Esophagus mucosa (tissue), 1 donor: ENCODE measurements at regions not wholly inside any gene's neighbourhood (a gene's known extent, or its start where the extent isn't known, plus 50 kb on each side); places are given as distances from the start of the nearest gene placed in this dataset.
"Not testable (repeated sequence)": the region's sequence is repeated elsewhere in the genome, so short reads cannot be mapped to it uniquely, and the experiment has no call there.

ENCODE experiments used
- ATAC-seq: fragments of 200-7000 bp; cut with Tn5 transposase; one replicate; pipeline ENCODE4 v1.9.1; 2020
- donor health status: DM: yes; HTN: yes; CAD: no.

DNA sequence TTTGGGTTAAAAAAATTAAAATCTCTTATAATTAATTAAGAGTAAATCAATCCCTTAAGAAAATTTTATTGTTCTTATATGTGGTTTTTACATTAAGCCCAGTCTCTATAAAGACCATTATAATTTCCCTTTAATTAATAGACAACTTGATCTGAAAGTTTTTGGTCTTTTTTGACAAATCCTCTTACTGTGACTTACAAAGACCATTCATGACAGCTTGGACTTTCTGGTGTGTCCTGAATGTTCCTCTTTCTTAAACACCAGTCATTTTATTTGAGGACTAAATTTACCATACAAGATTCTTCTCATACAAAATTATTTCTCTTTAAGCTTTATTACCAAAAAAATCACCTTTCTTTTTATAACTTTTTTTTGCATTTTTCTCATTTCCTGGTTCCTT lies 368.3 kb downstream of the ADGRD1 start:
- ATAC-seq, result no peak

DNA sequence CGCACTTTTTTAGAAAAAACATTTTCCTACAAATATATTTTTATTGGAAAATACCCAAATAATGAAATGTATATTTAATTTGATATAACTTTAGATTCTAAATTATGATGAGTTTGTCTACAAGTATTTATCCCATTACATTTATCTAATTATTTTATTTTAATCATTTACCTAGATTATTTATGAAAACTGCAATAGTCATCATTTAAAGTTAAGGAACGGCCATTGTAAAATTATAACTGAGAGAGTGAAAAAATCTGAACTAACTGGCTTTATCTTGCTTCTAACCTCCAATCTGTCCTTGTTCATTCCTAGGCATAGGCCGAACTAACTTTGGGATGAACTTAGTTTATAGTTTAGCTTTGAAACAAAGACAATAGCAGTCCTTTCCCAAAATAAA lies 368.8 kb downstream of the ADGRD1 start:
- ATAC-seq, result not testable (repeated sequence)

DNA sequence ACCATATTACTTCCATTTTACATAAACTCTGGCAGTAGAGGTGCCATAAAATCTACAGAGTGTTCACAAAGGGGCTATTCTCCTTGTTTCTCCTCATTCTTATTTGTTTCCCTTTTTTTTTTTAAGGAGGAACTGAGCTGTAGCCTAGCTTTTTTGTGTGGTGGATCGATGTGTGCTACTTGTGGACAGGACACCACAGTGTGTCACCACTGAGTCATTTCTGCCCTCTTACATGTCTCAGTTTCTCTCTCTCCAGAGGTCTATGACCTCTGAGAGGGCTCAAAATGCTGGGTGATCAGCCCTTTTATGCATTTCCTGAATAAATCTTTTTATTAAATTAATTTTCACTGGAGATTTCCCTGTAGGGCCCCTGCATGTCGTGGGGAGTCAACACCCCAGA lies 370.2 kb downstream of the ADGRD1 start:
- ATAC-seq, result no peak

DNA sequence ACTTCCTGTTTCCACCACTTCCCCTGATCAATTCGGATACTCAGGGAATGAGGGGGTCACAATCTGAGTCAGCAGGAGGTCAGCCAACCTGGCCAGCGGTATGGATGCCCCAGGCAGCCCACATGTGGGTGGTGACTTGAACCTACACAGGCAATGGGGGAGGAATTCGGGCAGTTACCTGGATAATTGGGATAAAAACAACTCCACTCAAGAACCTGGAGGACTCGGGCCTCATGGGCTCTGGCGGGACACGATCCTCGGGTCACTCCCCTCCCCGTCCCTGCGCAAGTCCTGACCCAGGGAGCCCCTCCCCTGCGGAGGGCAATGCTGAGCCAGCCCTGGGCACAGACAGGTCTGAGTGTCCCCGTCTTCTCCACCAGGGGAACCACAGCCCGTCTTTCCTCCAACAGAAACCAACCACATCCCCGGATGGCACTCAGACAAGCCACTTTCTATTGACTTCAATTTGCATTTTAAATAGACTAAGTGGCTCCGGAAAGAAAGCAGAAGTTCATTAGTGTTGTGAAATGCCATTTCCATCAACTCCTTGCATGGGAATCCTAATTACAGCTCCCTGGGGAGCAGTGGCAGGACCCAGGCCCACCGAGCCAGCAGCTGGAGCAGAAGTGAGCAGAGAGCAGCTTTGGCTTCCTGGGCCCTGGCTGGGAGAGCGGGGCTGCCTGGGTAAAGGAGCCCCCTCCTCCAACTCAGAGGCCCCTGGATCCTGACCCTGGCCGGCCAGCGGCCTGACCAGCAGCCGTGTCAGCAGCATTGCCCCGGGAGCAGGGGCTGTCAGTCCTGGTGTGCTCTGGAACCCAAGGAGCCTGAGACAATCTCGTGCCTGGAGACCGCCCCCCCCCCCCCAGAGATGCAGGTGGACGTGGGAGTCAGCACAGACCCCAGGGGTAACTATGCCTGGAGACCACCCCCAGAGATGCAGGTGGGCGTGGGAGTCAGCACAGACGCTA lies 374.1 kb downstream of the ADGRD1 start:
- no peak for ATAC-seq

DNA sequence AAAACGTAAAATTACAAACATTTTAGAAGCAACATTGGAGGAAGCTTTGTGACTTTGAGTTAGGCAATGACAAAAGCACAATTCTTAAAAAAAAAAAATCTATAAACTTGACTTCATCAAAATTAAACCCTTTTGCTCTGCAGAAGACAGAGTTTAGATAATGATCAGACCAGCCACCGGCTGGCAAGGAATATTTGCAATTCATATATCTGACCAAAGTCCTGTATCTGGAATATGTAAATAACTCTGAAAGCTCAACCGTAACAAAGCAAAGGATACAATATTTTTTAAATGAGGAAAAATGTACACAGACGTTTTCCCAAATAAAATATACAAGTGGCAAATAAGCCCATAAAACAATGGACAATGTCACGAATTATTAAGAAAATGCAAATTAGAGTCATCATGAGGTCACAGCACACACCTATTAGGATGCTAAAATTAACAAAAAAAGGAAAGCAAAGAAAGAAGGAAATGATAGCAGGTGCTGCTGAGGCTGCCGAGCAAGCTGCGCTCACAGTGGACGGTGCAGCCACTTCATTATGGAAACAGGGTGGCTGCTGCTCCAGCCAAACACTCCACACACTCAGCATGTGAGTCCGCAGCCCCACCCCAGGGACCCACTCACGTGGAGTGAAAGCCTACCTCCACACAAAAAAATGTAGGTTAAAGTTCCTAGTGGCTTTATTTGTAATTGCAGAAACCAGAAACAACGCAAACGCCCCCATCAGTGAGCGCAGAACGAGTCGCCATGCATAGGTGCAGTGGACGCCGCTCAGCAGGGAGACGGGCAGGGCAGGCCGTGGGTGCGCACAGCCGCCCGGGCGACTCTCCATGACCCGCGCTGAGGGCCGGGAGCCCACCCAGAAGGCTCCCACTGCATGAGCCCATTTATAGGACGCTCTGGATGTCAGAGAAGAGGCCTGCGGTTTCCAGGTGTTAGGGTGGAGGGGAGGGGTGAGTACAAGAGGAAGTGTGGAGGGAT lies 375.4 kb downstream of the ADGRD1 start:
- ATAC-seq, result not testable (repeated sequence)

DNA sequence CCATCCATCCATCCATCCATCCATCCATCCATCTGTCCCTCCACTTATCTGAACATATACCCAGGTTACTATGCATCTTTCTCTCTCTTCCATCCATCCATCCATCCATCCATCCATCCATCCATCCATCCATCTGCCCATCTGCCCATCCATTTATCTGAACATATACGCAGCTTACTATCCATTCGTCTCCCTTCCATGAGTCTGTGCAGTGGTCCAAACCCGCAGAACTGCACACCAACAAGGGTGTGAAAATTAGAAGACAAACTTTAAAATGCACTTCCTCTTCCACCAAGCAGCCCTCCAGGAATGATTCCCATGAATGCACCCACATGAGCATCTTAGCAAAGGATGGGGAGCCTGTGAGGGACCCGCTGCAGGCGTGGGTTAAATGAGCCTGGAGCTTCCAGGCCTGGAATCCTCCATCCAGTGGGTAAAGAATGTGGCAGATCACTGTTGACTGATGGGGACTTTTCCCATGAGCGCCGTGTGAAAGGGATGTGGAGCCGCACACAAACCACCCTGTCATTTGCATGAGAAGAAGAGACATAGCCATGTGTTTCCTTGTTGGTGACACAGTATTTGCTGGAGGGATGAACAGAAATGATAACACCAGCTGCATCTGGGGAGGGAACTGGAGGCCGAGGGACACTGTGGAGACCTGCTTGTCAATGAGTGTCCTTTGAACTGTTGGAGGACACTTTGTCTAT lies 376.6 kb downstream of the ADGRD1 start:
- no peak for ATAC-seq

DNA sequence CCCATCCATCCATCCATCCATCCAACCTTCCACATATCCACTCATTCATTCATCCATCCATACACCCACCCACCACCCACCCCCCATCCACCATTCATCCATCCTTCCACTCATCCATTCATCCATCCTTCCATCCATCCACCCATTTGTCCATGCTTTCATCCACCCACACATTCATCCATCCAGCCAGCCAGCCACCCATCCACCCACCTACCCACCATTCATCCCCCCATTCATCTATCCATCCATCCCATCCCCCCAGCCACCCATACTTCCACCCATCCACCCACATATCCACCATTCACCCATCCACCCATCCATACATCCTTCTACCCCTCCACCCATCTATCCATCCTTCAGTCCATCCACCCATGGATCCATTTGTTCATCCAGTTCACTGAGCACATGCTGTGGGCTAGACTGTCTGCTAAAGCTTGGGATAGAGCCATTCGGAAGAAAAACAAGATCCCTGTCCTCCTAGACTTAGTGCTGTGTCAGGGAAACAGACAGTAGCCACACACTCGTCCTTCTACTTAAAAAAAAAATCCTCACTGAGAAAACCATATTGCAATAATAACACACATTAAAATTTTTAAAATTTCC lies 377.5 kb downstream of the ADGRD1 start:
- ATAC-seq, result no peak

DNA sequence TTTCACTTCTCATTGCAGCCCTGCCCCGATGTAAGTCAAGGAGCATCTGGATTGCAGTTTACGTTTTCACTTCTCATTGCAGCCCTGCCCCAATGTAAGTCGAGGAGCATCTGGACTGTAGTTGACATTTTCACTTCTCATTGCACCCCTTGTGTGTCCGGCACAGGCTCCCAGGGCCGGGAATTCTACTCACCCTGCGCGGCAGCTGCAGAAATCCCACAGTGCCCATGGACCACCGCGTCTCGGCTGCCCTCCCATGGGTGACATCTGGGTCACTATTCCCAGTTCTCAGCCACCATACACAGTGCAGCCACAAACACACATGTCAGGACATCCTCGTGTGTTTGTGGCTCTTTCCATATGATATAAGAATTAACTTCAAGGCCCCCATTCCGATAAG lies 378.5 kb downstream of the ADGRD1 start:
- ATAC-seq, result no peak

DNA sequence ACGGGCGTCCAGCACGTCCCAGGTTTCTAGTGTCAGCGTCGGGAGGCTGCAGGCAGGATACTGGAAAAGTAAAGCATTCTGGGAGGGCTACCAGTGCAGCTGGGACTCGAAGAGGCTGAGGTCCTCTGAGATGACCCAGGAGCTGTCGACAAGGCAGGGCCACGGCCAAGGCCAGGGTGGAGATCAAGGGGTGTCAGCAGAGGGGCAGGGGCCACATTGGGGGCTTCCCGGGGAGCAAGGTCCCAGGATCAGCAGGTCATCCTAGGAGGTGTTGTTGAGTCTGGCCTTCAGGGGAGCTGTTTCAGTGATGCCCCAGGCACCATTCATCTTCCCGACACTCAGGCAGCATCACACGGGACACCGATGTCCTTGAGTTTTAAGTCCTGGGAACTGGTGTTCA lies 377.8 kb upstream of the SFSWAP start:
- ATAC-seq, result no peak

DNA sequence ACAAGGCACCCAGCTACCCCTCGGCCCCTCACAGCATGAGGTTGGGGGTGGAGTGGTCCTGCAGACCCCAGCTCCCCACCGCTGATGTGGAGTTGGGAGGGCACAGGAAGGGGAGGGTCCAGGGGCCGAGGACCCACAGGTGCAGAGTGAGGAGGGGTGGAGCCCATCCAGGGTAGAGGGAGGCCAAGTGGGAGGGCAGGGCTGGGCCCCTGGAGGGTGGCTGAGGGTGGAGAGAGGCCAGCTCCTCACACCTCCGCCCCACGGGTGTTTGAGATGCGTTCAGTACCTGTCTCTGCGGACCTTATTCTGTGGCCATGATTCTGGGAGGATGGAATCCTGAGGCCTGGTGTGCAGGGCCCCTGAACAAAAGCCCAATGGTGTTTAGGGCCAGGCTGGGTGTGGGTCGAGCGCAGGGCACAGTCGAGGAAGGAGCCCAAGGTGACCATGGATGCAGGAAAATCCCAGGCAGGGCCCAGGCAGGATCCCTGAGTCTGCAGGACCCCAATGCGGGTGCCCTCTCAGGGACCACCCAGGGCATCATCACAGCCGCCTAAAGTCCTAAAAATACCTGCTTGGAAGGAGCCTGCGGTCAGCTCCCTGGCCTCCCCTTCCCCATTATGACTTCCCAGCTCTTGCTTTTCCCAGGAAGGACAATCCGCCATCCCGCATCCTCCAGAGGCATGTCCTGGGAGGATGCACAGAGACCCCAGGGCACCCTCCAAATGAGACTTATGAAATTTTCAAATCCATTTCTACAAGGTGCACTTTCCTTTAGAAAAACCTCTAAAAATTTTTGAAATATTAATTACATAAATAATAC lies 377.1 kb upstream of the SFSWAP start:
- no peak for ATAC-seq

DNA sequence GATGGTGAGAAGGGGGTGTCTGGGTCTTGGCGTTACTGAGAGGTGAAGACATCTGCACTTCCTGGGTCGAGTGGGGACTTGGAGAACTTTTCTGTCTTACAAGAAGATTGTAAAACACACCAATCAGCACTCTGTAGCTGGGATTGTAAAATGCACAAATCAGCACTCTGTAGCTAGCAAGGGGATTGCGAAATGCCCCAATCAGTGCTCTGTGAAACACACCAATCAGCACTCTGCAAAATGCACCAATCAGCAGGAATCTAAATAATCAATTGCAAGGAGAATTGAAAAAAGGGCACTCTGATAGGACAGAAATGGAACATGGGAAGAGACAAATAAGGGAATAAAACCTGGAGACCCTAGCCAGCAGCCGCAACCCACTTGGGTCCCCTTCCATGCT lies 376.1 kb upstream of the SFSWAP start:
- ATAC-seq, result no peak

DNA sequence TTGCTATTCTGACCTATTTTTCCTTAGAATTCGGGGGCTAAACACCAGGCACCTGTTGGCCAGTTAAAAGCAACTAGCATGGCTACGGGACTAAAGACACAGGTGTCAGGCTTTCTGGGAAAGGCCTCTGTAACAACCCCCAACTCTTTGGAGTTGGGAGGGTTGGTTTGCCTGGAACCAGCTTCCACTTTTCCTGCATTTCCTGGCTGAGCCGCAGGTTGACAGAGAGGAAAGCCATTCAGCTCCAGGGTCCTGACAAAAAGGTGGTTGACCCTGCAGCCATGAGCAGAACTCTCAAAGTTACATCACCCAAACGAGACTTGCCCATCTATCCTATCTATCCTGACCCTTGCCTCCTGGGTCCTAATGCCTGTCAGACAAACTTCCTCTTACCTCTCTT lies 375.4 kb upstream of the SFSWAP start:
- no peak for ATAC-seq

DNA sequence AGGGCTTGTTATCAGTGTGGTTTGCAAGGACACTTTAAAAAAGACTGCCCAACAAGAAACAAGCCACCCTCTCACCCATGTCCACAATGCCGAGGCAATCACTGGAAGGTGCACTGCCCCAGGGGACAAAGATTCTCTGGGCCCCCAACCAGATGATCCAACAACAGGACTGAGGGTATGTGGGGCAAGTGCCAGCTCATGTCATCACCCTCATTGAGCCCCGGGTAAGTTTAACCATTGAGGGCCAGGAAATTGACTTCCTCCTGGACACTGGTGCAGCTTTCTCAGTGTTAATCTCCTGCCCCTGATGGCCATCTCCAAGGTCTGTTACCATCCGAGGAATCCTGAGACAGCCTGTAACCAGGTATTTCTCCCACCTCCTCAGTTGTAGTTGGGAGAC lies 373.0 kb upstream of the SFSWAP start:
- not testable (repeated sequence) for ATAC-seq

DNA sequence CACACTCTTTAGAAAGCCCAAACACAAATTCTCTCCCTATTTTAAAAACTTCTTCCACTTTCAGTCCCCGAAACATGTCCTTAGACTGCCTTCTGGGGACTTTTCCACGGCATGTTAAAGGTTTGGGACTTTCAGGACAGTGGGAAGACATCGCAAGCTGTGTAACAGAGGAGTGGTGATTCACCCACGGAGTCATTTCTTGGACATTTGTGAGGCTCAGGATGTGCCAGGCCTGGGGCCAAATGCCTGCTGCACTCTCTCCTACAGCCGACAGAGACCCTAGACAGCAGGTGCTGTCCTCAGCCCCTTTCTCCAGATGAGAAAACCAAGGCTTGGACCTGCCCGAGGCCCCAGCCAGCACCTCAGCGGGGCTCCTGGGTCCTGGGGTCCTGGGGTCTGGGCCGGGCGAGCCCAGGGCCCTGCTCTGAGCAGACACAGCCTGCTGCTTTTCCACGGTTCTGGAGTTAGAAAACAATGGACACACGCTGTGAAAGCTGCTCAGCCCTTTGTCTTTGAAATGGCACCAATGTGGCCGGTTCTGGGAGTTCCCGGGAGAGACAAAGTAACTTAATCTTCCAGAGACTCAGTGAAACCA lies 370.2 kb upstream of the SFSWAP start:
- ATAC-seq, result no peak

DNA sequence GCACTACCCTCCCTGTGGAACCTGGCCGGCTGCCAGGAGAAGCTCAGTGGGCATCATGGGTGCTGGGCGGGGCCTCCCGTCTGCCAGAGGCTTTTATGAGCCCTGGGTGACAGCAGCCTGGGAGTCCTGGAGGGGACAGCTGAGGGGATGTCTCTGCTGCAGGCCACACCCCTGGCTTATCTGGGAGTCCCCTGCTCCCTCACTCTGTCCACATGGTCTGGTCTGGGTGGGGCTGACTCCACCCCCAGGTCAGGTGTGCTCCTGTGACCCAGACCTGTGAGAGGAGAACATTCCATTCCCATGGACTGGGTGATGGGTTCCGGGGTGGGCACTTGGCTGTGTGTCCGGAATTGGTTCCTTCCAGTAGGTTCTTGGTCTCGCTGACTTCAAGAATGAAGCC lies 369.3 kb upstream of the SFSWAP start:
- ATAC-seq, result peak; percentile 18

DNA sequence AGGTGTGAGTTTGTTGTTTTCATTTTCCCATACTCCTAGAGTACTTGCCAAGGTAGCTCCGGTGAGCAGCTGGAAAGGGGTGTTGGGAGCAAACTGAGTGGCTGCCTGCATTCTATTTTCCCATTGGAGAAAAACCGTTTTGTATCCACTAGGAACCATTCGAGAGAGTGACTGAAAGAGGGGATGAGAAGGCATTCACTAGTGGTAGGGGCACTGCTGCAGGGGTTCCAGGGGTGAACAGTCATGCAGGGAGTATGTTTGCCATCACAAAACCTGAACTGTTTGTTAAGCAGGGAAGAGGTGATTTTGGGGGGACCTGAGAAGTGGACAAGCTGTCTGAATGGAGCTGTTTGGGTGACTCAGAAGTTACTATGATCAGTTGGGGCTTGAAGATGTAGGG lies 367.5 kb upstream of the SFSWAP start:
- not testable (repeated sequence) for ATAC-seq

DNA sequence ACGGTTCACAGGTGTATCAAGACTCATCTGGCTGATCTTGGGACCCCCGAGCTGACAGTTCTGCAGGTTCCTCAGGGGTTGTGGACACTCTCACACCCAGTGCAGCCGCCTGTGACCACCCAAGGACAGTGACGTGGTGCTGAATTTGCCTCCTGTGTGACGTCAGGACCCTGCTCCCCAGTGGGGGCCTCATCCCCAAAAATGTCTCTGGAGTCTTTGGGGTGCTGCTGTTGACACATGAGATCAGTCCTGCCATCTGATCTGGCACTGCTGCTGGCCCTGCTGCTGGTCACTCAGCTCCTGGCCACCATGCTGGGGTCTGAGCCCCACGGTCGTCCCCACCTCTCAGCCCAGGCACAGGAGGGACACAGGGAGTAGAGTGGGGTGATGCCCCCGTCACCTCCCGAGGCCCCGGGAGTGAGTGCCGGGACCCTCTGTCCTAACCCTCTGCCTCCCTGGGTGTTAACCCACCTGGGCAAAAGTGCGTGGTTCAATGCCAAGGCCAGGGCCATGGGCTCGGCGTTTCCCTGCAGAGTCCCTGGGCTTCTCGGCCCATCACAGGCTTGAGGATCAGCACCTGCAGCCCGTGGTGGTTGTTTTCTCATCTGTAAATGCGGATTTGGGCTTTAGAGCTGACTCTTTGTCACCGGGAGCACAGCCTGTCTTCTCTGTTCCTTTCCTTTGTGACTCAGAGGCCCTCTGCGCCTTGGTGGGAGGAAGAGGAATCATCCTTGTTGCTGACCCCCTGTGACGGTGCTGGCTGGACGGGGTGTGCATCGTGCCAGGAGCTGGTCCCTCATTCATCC lies 366.0 kb upstream of the SFSWAP start:
- ATAC-seq, result not testable (repeated sequence)

DNA sequence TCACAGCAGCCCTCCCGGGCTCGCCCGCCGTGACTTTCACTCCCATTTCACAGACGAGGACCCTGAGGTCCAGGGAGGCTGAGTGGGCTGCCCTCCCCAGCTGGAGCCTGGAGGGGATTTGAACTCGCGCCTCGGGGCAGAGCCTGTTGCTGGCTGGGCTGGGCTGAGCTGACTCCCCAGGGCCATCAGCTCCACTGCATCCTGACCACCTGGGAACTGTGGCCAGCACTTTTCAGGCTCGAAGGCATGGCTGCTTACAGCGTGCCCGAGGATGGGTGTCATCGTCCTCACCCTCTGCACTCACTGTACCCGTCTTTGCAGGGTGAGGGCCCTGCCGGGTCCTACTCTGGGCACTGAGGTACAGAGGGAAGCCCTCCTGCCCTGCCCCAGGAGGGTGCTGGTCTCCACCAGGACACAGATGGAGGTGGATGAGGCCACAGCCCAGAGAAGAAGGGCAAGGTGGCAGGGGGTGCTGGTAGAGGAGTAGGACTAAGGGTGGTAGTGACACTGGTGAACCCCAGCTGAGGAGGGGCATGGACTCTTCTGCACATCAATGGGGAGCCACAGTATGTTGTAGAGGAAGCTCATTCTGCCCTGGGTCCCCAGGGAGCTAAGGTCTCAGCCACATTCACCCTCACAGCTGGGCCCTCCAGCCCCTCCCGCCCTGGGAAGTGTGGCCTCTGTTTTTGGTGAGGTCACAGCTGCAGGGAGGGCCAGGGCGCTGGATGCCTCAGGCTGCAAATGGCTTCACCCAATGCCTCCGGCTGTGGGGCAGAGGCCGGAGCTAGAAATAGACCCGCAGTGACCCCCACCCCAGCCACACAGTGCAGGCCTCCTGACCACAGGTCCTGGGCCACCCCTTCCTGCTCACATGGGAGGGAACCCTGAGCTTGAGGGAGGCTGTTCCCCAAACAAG lies 365.1 kb upstream of the SFSWAP start:
- ATAC-seq, result no peak
